Ectodermal cell (in vitro differentiated cells): ENCODE measurements at regions not wholly inside any gene's neighbourhood (a gene's known extent, or its start where the extent isn't known, plus 50 kb on each side); places are given as distances from the start of the nearest gene placed in this dataset.

Experiments
- H3K27ac ChIP-seq: 2 replicates; pipeline ENCODE4 v1.7.0; 2013; ENCODE audit warnings: mild to moderate bottlenecking, low read depth, low read length; ENCODE audit not compliant: insufficient read depth, poor library complexity, severe bottlenecking
- H3K27me3 ChIP-seq: 2 replicates; pipeline ENCODE4 v1.7.0; 2013; ENCODE audit warnings: mild to moderate bottlenecking, low read length; ENCODE audit not compliant: insufficient read depth, control insufficient read depth, poor library complexity, severe bottlenecking
- H3K36me3 ChIP-seq: one replicate; pipeline ENCODE4 v1.7.0; 2013; ENCODE audit warnings: low read length; ENCODE audit not compliant: control insufficient read depth, insufficient read depth
- H3K4me1 ChIP-seq: one replicate; pipeline ENCODE4 v1.7.0; 2013; ENCODE audit warnings: low read length; ENCODE audit not compliant: control insufficient read depth, insufficient read depth
- H3K4me3 ChIP-seq: 2 replicates; pipeline ENCODE4 v1.7.0; 2013; ENCODE audit warnings: low read depth, low read length, control low read depth; ENCODE audit not compliant: insufficient read depth
- H3K9me3 ChIP-seq: 2 replicates; pipeline ENCODE4 v1.7.0; 2013; ENCODE audit warnings: mild to moderate bottlenecking, low read length, moderate library complexity; ENCODE audit not compliant: control insufficient read depth
- WGBS, 2 experiments: methylation state at CpG; one replicate each; pipeline ENCODE4 v1.1.7; 2013; ENCODE audit warnings: missing lambda C conversion rate in 2 of 2; 5-methylcytosine and 5-hydroxymethylcytosine counted together

DNA sequence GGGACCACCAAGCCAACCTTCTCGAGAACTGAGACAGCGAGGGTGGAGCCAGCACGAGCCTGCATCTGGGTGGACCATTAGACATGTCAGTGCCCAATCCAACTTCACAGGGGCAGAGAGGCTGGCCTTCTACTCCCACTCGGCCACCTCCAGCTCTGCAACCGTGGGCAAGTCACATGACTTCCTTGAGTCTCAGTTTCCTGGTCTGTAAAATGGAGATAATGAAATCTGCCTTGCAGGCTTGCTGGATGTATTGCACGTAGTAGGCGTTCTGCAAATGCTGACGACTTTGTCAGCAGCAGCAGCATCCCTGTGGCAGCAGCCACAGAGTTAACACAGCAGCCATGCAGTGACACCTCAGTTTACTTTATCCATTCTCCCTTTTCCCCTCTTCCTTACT lies 208.9 kb downstream of the GLI2 start:
- Histone ChIP-seq H3K27ac (no peak overlapping the region), H3K27me3 (no peaks in the 10 kb centered on the region), H3K9me3 (no peaks in the 10 kb centered on the region), H3K36me3 (no peaks in the 10 kb centered on the region), H3K4me1 (peaks cover 4% of the 10 kb centered on the region), H3K4me3 (no peak overlapping the region)
- WGBS, 2 experiments = 94% methylated on average over 8 of the region's 8 CpGs

DNA sequence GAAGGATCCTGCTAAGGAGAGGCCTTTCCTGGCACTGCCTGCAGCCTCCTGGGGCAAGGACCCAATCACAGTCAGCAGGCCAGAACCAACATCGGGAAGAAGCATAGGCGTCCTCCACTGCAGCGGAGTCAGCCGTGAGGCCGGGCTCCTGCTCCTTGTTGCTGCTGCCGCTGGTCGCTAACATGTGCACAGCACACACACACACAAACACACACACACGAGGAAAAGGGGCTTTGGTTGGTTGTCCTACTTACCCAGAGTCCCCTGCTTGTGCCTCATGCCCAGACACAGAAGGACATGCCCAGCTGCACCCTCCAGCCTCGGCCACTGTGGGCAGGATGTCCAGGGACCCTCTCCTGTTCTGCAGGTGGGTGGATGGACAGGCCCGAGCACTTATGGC lies 209.4 kb downstream of the GLI2 start:
- Histone ChIP-seq H3K4me1 (peaks cover 4% of the 10 kb centered on the region), H3K4me3 (no peak overlapping the region), H3K9me3 (no peaks in the 10 kb centered on the region), H3K27me3 (no peaks in the 10 kb centered on the region), H3K27ac (no peak overlapping the region), H3K36me3 (no peaks in the 10 kb centered on the region)
- 81 to 85% methylated on average over 10 of the region's 10 CpGs for WGBS, 2 experiments

DNA sequence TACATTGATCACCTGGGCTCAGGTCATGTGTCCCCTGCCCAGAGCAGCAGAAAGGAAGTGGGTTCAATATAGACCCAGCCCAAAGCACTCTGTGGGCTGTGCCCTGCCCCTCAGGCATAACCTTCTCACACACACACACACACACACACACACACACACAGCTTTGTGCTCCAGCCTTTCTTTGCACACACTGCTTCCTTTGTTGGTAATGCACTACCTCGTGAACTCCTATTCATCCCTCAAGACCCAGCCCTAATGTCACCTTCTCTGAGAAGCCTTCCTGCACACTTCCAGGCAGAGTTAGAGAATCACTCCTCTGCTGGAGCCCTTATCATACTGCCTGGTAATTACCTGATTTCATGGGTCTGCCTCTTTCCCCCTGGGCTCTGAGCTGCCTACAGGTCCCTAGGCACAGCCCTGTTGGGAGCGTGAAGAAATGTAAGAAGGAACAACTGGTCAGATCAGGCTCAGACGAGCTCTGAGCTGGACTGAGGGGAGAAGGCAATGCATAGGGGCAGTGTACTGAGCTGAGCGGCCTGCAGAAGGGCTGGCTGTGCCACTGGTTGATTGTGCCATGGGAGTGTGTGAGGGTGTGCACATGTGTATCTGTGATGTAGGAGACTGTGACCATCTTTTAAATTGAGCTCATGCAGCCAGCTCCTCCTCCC lies 210.3 kb downstream of the GLI2 start:
- H3K36me3 ChIP-seq = no peaks in the 10 kb centered on the region
- H3K4me1 ChIP-seq = peaks cover 8% of the 10 kb centered on the region
- no peak overlapping the region for H3K4me3 ChIP-seq
- WGBS, 2 experiments = 81 to 84% methylated on average over 4 of the region's 4 CpGs
- H3K9me3 ChIP-seq = no peaks in the 10 kb centered on the region
- no peaks in the 10 kb centered on the region for H3K27me3 ChIP-seq
- H3K27ac ChIP-seq = no peak overlapping the region

DNA sequence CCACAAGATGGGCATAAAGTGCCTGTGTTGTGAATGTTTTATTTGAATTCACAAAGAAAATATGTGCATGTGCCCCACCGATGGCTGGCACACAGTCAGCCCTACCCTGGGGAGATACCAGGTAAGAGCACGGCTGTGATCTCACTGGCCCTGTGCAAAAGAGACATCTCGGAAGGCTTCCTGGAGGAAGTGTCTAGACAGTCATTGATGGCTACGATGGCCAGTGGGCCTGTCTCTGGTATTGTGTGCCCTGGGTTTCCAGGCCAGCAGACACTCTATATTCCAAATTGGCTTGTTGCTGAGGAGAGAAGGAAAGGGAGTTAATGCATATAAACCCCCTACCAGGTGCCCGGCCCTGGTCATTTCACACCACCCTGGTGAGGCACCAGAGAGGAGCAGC lies 211.7 kb downstream of the GLI2 start:
- no peaks in the 10 kb centered on the region for H3K9me3 ChIP-seq
- no peaks in the 10 kb centered on the region for H3K27me3 ChIP-seq
- WGBS, 2 experiments = 95 to 97% methylated on average over 5 of the region's 5 CpGs
- no peak overlapping the region for H3K4me3 ChIP-seq
- no peak overlapping the region for H3K27ac ChIP-seq
- H3K4me1 ChIP-seq = peaks cover 17% of the 10 kb centered on the region
- H3K36me3 ChIP-seq = peaks cover 4% of the 10 kb centered on the region

DNA sequence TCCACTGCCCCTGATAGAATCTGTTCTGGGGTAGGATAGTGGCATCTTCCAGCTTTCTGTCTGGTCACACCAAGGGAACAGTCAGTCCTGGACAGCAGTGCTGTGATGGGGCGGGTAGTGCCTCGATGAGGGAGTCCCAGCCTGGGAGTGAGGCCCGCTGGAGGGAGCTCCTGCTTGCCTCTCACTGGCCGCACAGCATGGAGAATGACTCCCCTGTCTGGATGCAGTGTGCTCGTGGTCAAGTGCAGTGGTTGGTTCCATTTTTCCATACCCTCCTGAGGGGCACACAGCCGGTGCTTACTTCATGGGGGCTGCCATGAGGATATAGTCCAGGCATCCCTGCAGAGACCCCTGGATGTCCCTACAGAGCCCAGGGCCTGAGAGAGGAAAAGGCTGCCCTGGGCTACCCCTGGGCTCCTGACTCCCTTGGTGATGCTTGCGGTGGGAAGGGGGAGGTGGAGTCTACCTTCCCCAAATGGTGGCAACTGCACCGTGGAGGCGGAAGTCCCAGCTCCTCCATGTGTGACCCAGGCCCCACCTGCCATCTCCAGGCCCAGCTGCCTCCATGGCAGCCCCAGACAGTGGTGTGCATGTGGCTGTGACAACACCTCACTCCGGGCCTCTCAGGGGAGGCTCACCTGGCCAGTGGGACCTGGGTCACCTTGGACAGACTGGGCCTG lies 212.5 kb downstream of the GLI2 start:
- H3K36me3 ChIP-seq = peaks cover 4% of the 10 kb centered on the region
- H3K4me3 ChIP-seq = no peak overlapping the region
- WGBS, 2 experiments = 91 to 92% methylated on average over 10 of the region's 10 CpGs
- H3K9me3 ChIP-seq = no peaks in the 10 kb centered on the region
- H3K27ac ChIP-seq = no peak overlapping the region
- H3K4me1 ChIP-seq = peaks cover 17% of the 10 kb centered on the region
- H3K27me3 ChIP-seq = no peaks in the 10 kb centered on the region

DNA sequence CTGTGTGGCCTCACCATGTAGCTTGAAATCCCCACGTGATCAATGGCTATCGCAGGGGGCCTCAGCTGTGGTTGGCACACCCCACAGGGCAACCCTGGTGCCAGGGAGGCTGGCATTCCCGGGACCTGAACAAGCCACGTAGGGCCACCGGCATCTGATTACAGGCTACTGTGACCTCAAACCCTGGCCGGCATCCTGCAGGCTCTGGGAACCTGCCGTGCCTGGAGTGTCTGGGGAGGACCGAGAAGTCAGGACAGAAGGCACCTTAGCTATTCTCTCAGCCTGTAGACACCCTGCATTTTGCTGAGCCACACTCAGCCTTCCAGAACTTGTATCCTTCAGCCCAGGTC lies 213.0 kb downstream of the GLI2 start:
- Histone ChIP-seq H3K27ac (no peak overlapping the region), H3K9me3 (no peaks in the 10 kb centered on the region), H3K27me3 (no peaks in the 10 kb centered on the region), H3K36me3 (peaks cover 4% of the 10 kb centered on the region), H3K4me1 (peaks cover 17% of the 10 kb centered on the region), H3K4me3 (no peak overlapping the region)
- WGBS, 2 experiments = 93 to 94% methylated on average over 8 of the region's 8 CpGs

DNA sequence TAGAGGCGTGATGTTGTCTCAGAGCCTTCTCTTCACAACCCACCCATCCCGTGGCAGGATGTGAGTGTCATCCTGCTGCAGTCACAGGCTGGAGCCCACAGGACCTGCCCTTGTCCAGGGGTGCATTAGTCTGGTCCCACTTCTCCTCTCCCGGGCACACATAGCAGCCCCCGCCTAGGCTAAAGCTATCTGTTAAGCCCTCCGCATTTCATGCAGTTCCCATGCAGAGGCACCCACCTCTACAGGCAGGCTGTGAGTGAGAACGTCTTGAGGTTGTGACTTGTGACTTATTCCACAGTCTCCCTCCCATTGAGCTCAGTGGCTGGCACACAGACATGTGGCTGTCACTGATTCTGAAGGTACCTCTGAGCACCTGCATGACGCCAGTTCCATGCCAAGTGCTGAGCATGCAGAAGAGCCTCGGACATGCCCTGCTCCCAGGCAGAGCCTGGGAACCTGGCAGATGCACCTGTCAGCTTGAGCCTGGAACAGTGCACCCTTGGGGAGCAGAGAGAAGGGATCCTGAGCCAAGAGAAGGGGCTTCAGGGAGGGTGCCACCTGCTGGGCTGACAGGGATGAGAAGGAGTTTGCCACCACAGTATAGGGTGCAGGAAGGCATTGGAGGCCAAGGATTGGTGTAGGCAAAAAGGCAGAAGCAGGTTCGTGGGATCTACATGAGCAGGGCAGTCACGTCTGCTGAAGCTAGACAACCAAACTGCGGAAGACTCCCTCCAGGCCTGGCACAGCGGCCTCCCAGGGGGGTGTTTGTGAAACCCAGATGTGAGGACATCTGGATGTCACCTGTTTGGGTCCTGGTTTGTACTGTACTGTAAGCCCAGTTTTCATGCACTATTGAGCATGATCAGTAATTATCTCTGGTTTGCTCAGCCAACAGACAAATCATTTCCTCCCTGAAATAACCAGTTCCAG lies 213.6 kb downstream of the GLI2 start:
- H3K36me3 ChIP-seq = peaks cover 4% of the 10 kb centered on the region
- WGBS, 2 experiments = 93 to 94% methylated on average over 12 of the region's 12 CpGs
- peaks cover 17% of the 10 kb centered on the region for H3K4me1 ChIP-seq
- H3K27me3 ChIP-seq = no peaks in the 10 kb centered on the region
- H3K27ac ChIP-seq = no peak overlapping the region
- H3K4me3 ChIP-seq = no peak overlapping the region
- H3K9me3 ChIP-seq = no peaks in the 10 kb centered on the region

DNA sequence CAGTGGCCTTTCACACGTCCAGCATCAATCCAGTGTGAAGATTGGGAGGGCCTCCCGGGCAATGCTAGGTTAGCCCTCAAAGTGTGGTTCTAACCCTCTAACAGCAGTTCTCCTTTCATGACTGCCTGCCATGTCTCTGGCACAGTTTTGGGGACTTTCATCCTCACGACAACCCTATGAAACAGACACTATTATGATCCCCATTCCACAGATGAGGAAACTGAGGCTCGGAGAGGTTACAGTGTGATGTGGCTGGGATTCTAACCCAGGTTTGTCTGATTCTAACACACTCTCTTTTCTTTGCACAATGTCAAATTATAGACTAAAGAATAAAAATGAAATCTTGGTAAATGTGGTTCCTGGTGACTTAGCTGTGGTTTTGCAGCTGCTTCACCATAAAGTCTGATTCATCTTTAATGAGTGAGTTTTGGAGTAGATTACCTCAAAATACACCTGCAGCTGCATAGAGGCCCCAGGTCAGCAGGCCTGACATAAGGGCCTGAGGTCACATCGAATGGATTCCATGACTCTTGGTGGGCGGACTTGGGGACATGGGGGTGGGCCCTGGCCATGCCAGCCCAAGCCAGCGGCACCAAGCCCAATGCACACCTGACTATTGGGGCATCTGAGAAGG lies 214.4 kb downstream of the GLI2 start:
- peaks cover 4% of the 10 kb centered on the region for H3K36me3 ChIP-seq
- no peaks in the 10 kb centered on the region for H3K9me3 ChIP-seq
- no peak overlapping the region for H3K4me3 ChIP-seq
- peaks cover 17% of the 10 kb centered on the region for H3K4me1 ChIP-seq
- H3K27ac ChIP-seq = no peak overlapping the region
- no peaks in the 10 kb centered on the region for H3K27me3 ChIP-seq
- WGBS, 2 experiments = 94 to 96% methylated on average over 7 of the region's 7 CpGs

DNA sequence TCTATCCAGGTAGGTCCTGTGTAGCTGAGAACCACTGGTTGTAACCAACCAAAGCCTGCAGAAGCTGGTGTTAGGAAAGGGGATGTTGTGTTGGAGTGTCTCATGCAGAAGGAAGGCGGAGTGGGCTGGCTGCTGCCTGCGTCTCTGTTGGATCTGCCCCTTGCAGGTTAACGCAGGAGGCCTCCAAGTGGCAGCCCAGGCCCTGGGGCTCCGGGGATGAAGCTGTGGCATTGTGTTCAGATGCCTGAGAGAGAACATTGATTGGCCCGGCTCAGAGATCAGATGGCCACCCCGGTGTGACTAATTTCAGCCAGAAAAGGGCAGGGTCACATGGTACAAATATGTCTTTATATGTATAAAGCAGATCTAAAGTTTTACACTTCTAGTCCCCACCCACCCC lies 216.0 kb downstream of the GLI2 start:
- peaks cover 17% of the 10 kb centered on the region for H3K4me1 ChIP-seq
- WGBS, 2 experiments = 64% methylated on average over 6 of the region's 6 CpGs
- no peak overlapping the region for H3K4me3 ChIP-seq
- H3K27ac ChIP-seq = no peak overlapping the region
- H3K36me3 ChIP-seq = peaks cover 6% of the 10 kb centered on the region
- no peaks in the 10 kb centered on the region for H3K9me3 ChIP-seq
- H3K27me3 ChIP-seq = no peaks in the 10 kb centered on the region

DNA sequence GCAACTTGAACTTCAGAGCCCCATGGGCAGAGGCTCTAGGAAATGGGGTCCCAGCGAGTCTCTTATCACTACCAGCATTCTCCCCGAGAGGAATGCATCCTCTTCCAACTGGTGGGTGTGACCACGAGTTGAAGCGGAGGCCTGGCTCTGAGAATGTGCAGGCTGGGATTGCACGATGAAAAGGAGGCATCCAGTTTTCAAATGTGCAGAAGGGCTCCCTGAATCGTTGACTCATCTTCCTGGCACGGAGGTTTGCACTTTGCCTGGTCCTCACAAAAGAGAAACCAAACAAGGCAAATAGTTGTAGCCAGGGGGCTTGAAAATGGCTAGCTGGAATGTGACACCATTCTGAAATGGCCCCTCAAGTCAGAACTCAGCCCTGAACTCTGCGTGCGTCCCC lies 216.7 kb downstream of the GLI2 start:
- peaks cover 6% of the 10 kb centered on the region for H3K36me3 ChIP-seq
- H3K4me3 ChIP-seq = no peak overlapping the region
- no peaks in the 10 kb centered on the region for H3K9me3 ChIP-seq
- H3K27me3 ChIP-seq = no peaks in the 10 kb centered on the region
- 93 to 96% methylated on average over 9 of the region's 9 CpGs for WGBS, 2 experiments
- no peak overlapping the region for H3K27ac ChIP-seq
- peaks cover 17% of the 10 kb centered on the region for H3K4me1 ChIP-seq
